ENCODE measurements at regions not wholly inside any gene's neighbourhood (a gene's known extent, or its start where the extent isn't known, plus 50 kb on each side); places are given as distances from the start of the nearest gene placed in this dataset.

DNA sequence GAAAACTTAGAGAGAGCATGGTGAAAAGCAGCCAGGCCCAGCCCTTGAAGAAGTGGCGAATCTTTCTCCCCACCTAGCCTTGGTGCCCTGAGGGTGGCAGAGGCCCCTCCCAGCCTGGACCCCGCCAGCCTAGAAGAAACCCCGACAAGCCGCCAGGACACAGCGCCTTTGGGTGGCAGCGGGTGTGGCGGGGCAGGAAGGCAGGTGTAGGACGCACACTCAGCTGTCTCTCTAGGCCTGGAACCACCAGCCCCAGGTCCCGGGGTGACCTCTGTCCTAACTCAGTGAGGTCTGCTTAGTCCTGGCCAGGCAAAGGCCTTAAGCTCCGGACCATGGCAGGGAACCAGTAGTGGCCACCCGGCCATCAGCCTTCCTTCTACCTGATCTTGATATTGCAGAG, 178.3 kb downstream of the BARX1 start:
- TF ChIP-seq, protein P1, sequence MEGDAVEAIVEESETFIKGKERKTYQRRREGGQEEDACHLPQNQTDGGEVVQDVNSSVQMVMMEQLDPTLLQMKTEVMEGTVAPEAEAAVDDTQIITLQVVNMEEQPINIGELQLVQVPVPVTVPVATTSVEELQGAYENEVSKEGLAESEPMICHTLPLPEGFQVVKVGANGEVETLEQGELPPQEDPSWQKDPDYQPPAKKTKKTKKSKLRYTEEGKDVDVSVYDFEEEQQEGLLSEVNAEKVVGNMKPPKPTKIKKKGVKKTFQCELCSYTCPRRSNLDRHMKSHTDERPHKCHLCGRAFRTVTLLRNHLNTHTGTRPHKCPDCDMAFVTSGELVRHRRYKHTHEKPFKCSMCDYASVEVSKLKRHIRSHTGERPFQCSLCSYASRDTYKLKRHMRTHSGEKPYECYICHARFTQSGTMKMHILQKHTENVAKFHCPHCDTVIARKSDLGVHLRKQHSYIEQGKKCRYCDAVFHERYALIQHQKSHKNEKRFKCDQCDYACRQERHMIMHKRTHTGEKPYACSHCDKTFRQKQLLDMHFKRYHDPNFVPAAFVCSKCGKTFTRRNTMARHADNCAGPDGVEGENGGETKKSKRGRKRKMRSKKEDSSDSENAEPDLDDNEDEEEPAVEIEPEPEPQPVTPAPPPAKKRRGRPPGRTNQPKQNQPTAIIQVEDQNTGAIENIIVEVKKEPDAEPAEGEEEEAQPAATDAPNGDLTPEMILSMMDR (conservative IDR thresholded peaks at IDR 0.05): no peak
- no peak for TF ChIP-seq ZFX (IDR thresholded peaks at IDR 0.05)

All from C4-2B (cell line).